Type B pancreatic cell (in vitro differentiated cells): ENCODE measurements at regions not wholly inside any gene's neighbourhood (a gene's known extent, or its start where the extent isn't known, plus 50 kb on each side); places are given as distances from the start of the nearest gene placed in this dataset.

Experiments used
- DNase-seq: peaks from one replicate; pipeline ENCODE4 v3.0.0; 2021; ENCODE audit warnings: mixed read lengths; ENCODE audit not compliant: unreplicated experiment; ENCODE audit errors: extremely low spot score
- H3K27ac Mint-ChIP-seq: 2 replicates; pipeline ENCODE4 v1.8.0; 2021; ENCODE audit warnings: mild to moderate bottlenecking, mixed read lengths
- H3K27me3 Mint-ChIP-seq: 2 replicates; pipeline ENCODE4 v1.8.0; 2021; ENCODE audit warnings: mixed read lengths
- H3K36me3 Mint-ChIP-seq: 2 replicates; pipeline ENCODE4 v1.8.0; 2021; ENCODE audit warnings: mixed read lengths
- H3K4me1 Mint-ChIP-seq: one replicate; pipeline ENCODE4 v1.8.0; 2021; ENCODE audit warnings: mixed read lengths; ENCODE audit not compliant: unreplicated experiment
- H3K4me3 Mint-ChIP-seq: 2 replicates; pipeline ENCODE4 v1.8.0; 2021; ENCODE audit warnings: mild to moderate bottlenecking, mixed read lengths
- H3K9me3 Mint-ChIP-seq: 2 replicates; pipeline ENCODE4 v1.8.0; 2021; ENCODE audit warnings: mixed read lengths
- CTCF ChIP-seq: fragments of 200-600 bp; sonication (generic); conservative IDR thresholded peaks from 2 replicates; pipeline ENCODE4 v1.5.0; 2021; ENCODE audit warnings: antibody characterized with exemption, mild to moderate bottlenecking

GRCh38 chr21:15164678-15165303 lies 100.0 kb upstream of the NRIP1 start:
- H3K27ac Mint-ChIP-seq: peak overlapping the region; percentile 21
- no peak for TF ChIP-seq CTCF
- no peak for DNase-seq
- no peaks in the 10 kb centered on the region for H3K27me3 Mint-ChIP-seq
- H3K9me3 Mint-ChIP-seq: no peaks in the 10 kb centered on the region
- H3K36me3 Mint-ChIP-seq: no peaks in the 10 kb centered on the region
- H3K4me1 Mint-ChIP-seq: no peaks in the 10 kb centered on the region
- no peak overlapping the region for H3K4me3 Mint-ChIP-seq

- Mint-ChIP-seq H3K27ac (no peak overlapping the region), H3K4me1 (peaks cover 8% of the 10 kb centered on the region), H3K4me3 (no peak overlapping the region), H3K36me3 (no peaks in the 10 kb centered on the region), H3K9me3 (no peaks in the 10 kb centered on the region), H3K27me3 (no peaks in the 10 kb centered on the region)
- no peak for DNase-seq
- no peak for TF ChIP-seq CTCF
Measured at GRCh38 chr21:15170614-15171013, 105.8 kb upstream of the NRIP1 start.

GRCh38 chr21:15171546-15171945 lies 106.7 kb upstream of the NRIP1 start:
- H3K4me1 Mint-ChIP-seq: peaks cover 8% of the 10 kb centered on the region
- TF ChIP-seq CTCF: no peak

GRCh38 chr21:15172963-15173362 lies 108.2 kb upstream of the NRIP1 start:
- no peak overlapping the region for H3K27ac Mint-ChIP-seq
- peaks cover 8% of the 10 kb centered on the region for H3K4me1 Mint-ChIP-seq
- H3K4me3 Mint-ChIP-seq: no peak overlapping the region
- no peaks in the 10 kb centered on the region for H3K27me3 Mint-ChIP-seq
- DNase-seq: no peak
- no peaks in the 10 kb centered on the region for H3K36me3 Mint-ChIP-seq
- no peaks in the 10 kb centered on the region for H3K9me3 Mint-ChIP-seq
- no peak for TF ChIP-seq CTCF

More at GRCh38 chr21:15171546-15171945, 106.7 kb upstream of the NRIP1 start:
- no peak overlapping the region for H3K27ac Mint-ChIP-seq
- no peaks in the 10 kb centered on the region for H3K36me3 Mint-ChIP-seq
- H3K9me3 Mint-ChIP-seq: no peaks in the 10 kb centered on the region
- H3K4me3 Mint-ChIP-seq: no peak overlapping the region
- H3K27me3 Mint-ChIP-seq: no peaks in the 10 kb centered on the region
- no peak for DNase-seq

GRCh38 chr21:15174923-15175322 lies 110.1 kb upstream of the NRIP1 start:
- no peak for DNase-seq
- Mint-ChIP-seq H3K4me1 (peaks cover 8% of the 10 kb centered on the region), H3K4me3 (no peak overlapping the region), H3K36me3 (no peaks in the 10 kb centered on the region), H3K9me3 (no peaks in the 10 kb centered on the region), H3K27ac (no peak overlapping the region), H3K27me3 (no peaks in the 10 kb centered on the region)
- no peak for TF ChIP-seq CTCF

GRCh38 chr21:15182731-15183130 lies 117.9 kb upstream of the NRIP1 start:
- TF ChIP-seq CTCF: no peak
- H3K27me3 Mint-ChIP-seq: no peaks in the 10 kb centered on the region
- H3K4me3 Mint-ChIP-seq: no peak overlapping the region
- no peaks in the 10 kb centered on the region for H3K4me1 Mint-ChIP-seq
- H3K9me3 Mint-ChIP-seq: no peaks in the 10 kb centered on the region
- no peaks in the 10 kb centered on the region for H3K36me3 Mint-ChIP-seq
- DNase-seq: no peak
- H3K27ac Mint-ChIP-seq: no peak overlapping the region
